22Rv1 (cell line): ENCODE measurements at regions not wholly inside any gene's neighbourhood (a gene's known extent, or its start where the extent isn't known, plus 50 kb on each side); places are given as distances from the start of the nearest gene placed in this dataset.

Experiments
- CTCF ChIP-seq: fragments of 450-650 bp; IDR thresholded peaks from 2 replicates; pipeline ENCODE4 v1.5.1; 2017; ENCODE audit warnings: mild to moderate bottlenecking
- ZFX ChIP-seq: fragments of 450-650 bp; IDR thresholded peaks from 2 replicates; pipeline ENCODE4 v1.6.1; 2017; ENCODE audit warnings: antibody characterized with exemption, borderline replicate concordance

GRCh38 chr3:5425371-5425770 is 237.9 kb downstream of the EDEM1 start:
- TF ChIP-seq CTCF (no peak), ZFX (no peak)
